Spleen (tissue), 11 donors: ENCODE measurements at regions not wholly inside any gene's neighbourhood (a gene's known extent, or its start where the extent isn't known, plus 50 kb on each side); places are given as distances from the start of the nearest gene placed in this dataset.

Experiments used
- DNase-seq: peaks from one replicate; pipeline ENCODE4 v3.0.0-alpha.2; 2020
- H3K27ac ChIP-seq, 8 donors: fragments of 200-600 bp; sonication (generic) in 7 of 8; 1 replicate in 4 of 8; 2 replicates in 4 of 8; pipeline versions ENCODE4 v1.5.0 to v1.8.0; 2016 to 2021; ENCODE audit warnings: inconsistent platforms in 4 of 8, mild to moderate bottlenecking in 4 of 8, moderate library complexity in 1 of 8
- H3K27me3 ChIP-seq, 7 donors: fragments of 200-600 bp; sonication (generic) in 6 of 7; replicated peaks in 1 of 7; 1 replicate in 4 of 7; 2 replicates in 3 of 7; pipeline versions ENCODE4 v1.5.0 to v1.8.0; 2016 to 2021; ENCODE audit warnings: inconsistent platforms in 3 of 7, mild to moderate bottlenecking in 1 of 7
- H3K36me3 ChIP-seq, 6 donors: fragments of 200-600 bp; sonication (generic) in 5 of 6; 1 replicate in 4 of 6; 2 replicates in 2 of 6; pipeline versions ENCODE4 v1.5.0 to v1.8.0; 2016 to 2021; ENCODE audit warnings: inconsistent platforms in 2 of 6
- H3K4me1 ChIP-seq, 6 donors: fragments of 200-600 bp; sonication (generic) in 5 of 6; 1 replicate in 3 of 6; 2 replicates in 3 of 6; pipeline versions ENCODE4 v1.5.0 to v1.8.0; 2016 to 2021; ENCODE audit warnings: inconsistent platforms in 3 of 6
- H3K4me3 ChIP-seq, 8 donors: fragments of 200-600 bp; sonication (generic) in 7 of 8; 1 replicate in 4 of 8; 2 replicates in 4 of 8; pipeline versions ENCODE4 v1.5.0 to v1.8.0; 2016 to 2021; ENCODE audit warnings: inconsistent platforms in 4 of 8, mild to moderate bottlenecking in 4 of 8, moderate library complexity in 2 of 8
- H3K9me3 ChIP-seq, 8 donors: fragments of 200-600 bp; sonication (generic) in 7 of 8; 1 replicate in 4 of 8; 2 replicates in 4 of 8; pipeline versions ENCODE4 v1.5.0 to v1.8.0; 2016 to 2021; ENCODE audit warnings: inconsistent platforms in 4 of 8
- CTCF ChIP-seq, 11 experiments: fragments of 200-600 bp in 7 of 11; fragments of 450-650 bp in 4 of 11; sonication (generic) in 4 of 11; IDR thresholded peaks in 8 of 11; conservative IDR thresholded peaks in 3 of 11; 1 replicate in 7 of 11; 2 replicates in 4 of 11; pipeline versions ENCODE4 v1.4.0 to v1.8.0; 2016 to 2021; ENCODE audit warnings: antibody characterized with exemption in 11 of 11, inconsistent platforms in 4 of 11, mild to moderate bottlenecking in 1 of 11
- POLR2A ChIP-seq, 3 donors: fragments of 450-650 bp; IDR thresholded peaks; one replicate each; pipeline ENCODE4 v1.5.1; 2017; ENCODE audit warnings: antibody characterized with exemption in 3 of 3, mild to moderate bottlenecking in 1 of 3
- POLR2AphosphoS5 ChIP-seq, 3 donors: sonication (generic); formaldehyde crosslinking; IDR thresholded peaks; one replicate each; pipeline ENCODE4 v1.5.1; 2017; ENCODE audit warnings: antibody characterized with exemption in 3 of 3
- WGBS, 5 donors: extraction: QIAGEN DNeasy Blood & Tissue Kit in 3 of 5; methylation state at CpG; one replicate each; pipeline versions ENCODE4 v1.1.5 to v1.1.7; 2013 to 2018; 5-methylcytosine and 5-hydroxymethylcytosine counted together
- intact Hi-C: fragments of 100-400 bp; cut with DNase I; formaldehyde crosslinking; loops from one replicate; pipeline ENCODE4 v1.15.0; 2023; ENCODE audit warnings: low total_unique reads
- donor health status: healthy with polysubstance abuse.
- donor health status: DM: no; HTN: no; CAD: no; lungs with moderate emphysema.
- donor health status: DM: no; HTN: no; CAD: no.
- donor health status: Bipolar disorder and iron deficiency.
- donor health status: healthy.
- donor health status: DM: no; HTN: no; CAD: no.
- donor health status: DM: yes; HTN: yes; CAD: no.

DNA sequence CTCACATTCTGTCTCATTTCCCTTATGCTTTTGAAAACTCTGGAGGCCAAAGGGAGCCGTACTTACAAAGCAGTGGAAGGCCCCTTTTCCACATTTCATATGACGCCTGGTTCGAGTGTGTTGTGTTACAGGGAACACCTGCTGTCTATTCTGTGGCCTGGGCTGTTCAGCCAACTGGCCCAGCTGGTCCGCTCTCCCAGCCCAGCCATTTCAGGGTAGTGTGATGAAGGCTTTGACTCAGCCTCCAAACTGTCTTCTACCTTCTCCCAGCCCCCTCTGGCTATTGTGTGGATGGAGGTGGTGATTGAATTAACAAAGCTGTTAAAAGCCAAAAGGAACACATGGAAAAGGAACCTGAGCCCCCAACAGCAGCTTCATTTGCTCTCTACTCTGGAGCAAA, 233.8 kb downstream of the ICOS start:
- H3K27ac ChIP-seq, result no peak overlapping the region
- no peaks in the 10 kb centered on the region for H3K9me3 ChIP-seq
- TF ChIP-seq CTCF (IDR thresholded peaks at IDR 0.05 in 8 of 11, conservative IDR thresholded peaks at IDR 0.05 in 3 of 11) (no peak), POLR2AphosphoS5 (IDR thresholded peaks at IDR 0.05) (no peak), POLR2A (IDR thresholded peaks at IDR 0.05) (no peak)
- intact Hi-C loops, result no loop called here
- no peaks in the 10 kb centered on the region for H3K4me1 ChIP-seq
- 90 to 100% (median 93%) methylated on average over 4 of the region's 4 CpGs for WGBS, 5 donors
- no peak overlapping the region for H3K4me3 ChIP-seq
- no peaks in the 10 kb centered on the region for H3K36me3 ChIP-seq
- H3K27me3 ChIP-seq, result no peaks in the 10 kb centered on the region
- DNase-seq, result no peak

DNA sequence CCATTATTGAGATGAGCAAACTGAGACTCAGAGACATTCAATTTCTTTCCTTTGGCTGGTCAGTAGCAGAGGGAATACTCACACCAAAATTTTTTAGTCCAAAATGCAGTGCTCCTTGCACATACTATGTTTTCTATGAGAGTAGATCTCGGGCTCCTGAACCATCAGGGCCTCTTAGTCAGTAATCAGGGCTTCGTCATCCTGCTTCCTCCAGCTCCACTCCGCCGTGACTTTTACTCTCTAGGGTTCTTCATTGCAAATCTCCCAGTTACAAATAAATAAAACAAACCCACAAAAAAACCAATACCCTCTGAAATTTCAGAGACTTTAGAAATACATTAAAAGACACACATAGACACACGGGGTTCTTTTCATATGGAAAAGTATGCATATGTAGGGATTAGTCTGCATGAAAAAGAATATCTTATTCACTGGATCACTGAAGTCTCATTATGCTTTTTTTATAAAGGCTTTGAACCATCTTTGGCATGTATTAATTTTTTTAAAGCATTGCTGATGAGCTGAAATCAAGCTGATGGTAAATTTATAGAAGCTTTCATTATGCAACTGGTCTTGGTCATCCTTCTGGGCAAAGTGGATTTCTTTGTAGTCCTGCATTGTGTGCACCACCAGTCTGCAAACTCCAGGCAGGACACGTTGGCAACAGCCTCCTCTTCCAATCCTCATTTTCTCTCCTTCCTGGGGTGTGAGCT, 235.0 kb downstream of the ICOS start:
- Histone ChIP-seq H3K27me3 (no peaks in the 10 kb centered on the region), H3K4me3 (no peak overlapping the region), H3K27ac (no peak overlapping the region), H3K36me3 (no peaks in the 10 kb centered on the region), H3K9me3 (no peaks in the 10 kb centered on the region), H3K4me1 (no peaks in the 10 kb centered on the region)
- TF ChIP-seq CTCF (IDR thresholded peaks at IDR 0.05 in 8 of 11, conservative IDR thresholded peaks at IDR 0.05 in 3 of 11), result no peak
- no peak for TF ChIP-seq POLR2AphosphoS5 (IDR thresholded peaks at IDR 0.05)
- TF ChIP-seq POLR2A (IDR thresholded peaks at IDR 0.05), result no peak
- intact Hi-C loops, result no loop called here
- no peak for DNase-seq
- 74 to 88% (median 82%) methylated on average over 6 of the region's 6 CpGs for WGBS, 5 donors

DNA sequence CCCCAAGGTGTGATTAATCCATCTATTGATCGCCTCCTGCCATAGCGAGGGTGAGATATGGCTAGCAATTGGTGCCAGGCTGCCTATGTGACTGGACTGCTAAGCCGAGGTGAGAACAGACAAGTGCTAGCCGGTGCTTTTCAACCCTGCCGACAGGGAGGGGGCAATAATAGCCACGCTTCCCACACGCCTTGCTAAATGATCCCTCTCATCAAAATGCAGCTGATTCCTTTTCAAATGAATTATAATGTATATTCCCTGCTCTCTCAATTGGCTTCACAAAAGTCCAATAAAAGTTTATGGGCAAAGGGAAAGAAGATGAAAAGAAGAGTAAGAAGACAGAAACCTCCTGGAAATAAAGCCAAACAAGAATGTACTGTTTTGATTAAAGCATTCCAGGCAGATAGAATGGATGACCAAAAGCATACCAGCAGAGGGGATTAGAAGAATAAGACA, 235.6 kb downstream of the ICOS start:
- H3K36me3 ChIP-seq, result no peaks in the 10 kb centered on the region
- no peaks in the 10 kb centered on the region for H3K27me3 ChIP-seq
- no peaks in the 10 kb centered on the region for H3K4me1 ChIP-seq
- H3K4me3 ChIP-seq, result no peak overlapping the region
- 75 to 85% (median 76%) methylated on average over 7 of the region's 7 CpGs for WGBS, 5 donors
- H3K9me3 ChIP-seq, result no peaks in the 10 kb centered on the region
- intact Hi-C loops, result no loop called here
- TF ChIP-seq POLR2A (IDR thresholded peaks at IDR 0.05) (no peak), CTCF (IDR thresholded peaks at IDR 0.05 in 8 of 11, conservative IDR thresholded peaks at IDR 0.05 in 3 of 11) (no peak), POLR2AphosphoS5 (IDR thresholded peaks at IDR 0.05) (no peak)
- no peak overlapping the region for H3K27ac ChIP-seq
- DNase-seq, result no peak

DNA sequence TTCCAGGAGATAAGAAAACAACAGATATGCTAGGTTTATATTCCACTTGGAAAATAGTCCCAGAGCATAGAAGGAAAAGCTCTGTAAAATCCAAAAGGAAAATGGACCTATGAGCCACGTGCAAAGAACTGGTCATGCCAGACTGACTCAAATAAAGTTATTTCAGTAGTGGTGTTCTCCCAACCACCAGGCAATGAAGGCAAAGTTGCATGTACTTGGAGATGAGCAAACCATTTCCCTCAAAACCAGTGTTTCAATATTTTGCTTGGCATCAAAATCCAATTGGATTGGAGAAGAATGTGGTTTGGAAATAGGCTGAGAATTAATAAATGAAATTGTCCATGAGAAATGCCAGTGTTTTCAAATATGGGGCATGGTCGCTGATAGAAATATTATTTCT, 237.5 kb downstream of the ICOS start:
- no peak for DNase-seq
- WGBS, 5 donors, result 37 to 63% (median 44%) methylated on average over 2 of the region's 2 CpGs
- Histone ChIP-seq H3K4me3 (no peak overlapping the region), H3K4me1 (no peaks in the 10 kb centered on the region), H3K9me3 (no peaks in the 10 kb centered on the region), H3K27ac (no peak overlapping the region), H3K36me3 (no peaks in the 10 kb centered on the region), H3K27me3 (peaks cover 0 to 8% (median 0%) of the 10 kb centered on the region in 7 donors)
- TF ChIP-seq CTCF (IDR thresholded peaks at IDR 0.05 in 8 of 11, conservative IDR thresholded peaks at IDR 0.05 in 3 of 11), result no peak
- no peak for TF ChIP-seq POLR2AphosphoS5 (IDR thresholded peaks at IDR 0.05)
- no peak for TF ChIP-seq POLR2A (IDR thresholded peaks at IDR 0.05)
- intact Hi-C loops, result no loop called here
